Ovary (tissue), 7 donors: ENCODE measurements at regions not wholly inside any gene's neighbourhood (a gene's known extent, or its start where the extent isn't known, plus 50 kb on each side); places are given as distances from the start of the nearest gene placed in this dataset.

Experiments
- DNase-seq, 5 donors: peaks; one replicate each; pipeline ENCODE4 v3.0.0-alpha.2; 2019 to 2020
- H3K27ac ChIP-seq, 2 donors: fragments of 200-600 bp; one replicate each; pipeline versions ENCODE4 v1.5.1 to v1.8.0; 2019 to 2022
- H3K27me3 ChIP-seq: fragments of 200-600 bp; one replicate; pipeline ENCODE4 v1.8.0; 2022
- H3K36me3 ChIP-seq: fragments of 200-600 bp; sonication (generic); one replicate; pipeline ENCODE4 v1.5.1; 2019
- H3K4me1 ChIP-seq: one replicate; pipeline ENCODE4 v1.8.1; 2013; ENCODE audit warnings: mild to moderate bottlenecking, moderate library complexity; ENCODE audit not compliant: insufficient read depth
- H3K4me3 ChIP-seq: fragments of 200-600 bp; sonication (generic); one replicate; pipeline ENCODE4 v1.5.1; 2017
- H3K9me3 ChIP-seq, 2 donors: fragments of 200-600 bp in 1 of 2; sonication (generic) in 1 of 2; one replicate each; pipeline versions ENCODE4 v1.5.1 to v1.8.1; 2013 to 2019; ENCODE audit warnings: mild to moderate bottlenecking in 1 of 2, moderate library complexity in 1 of 2
- CTCF ChIP-seq, 3 donors: fragments of 450-650 bp in 2 of 3; fragments of 200-600 bp in 1 of 3; IDR thresholded peaks; one replicate each; pipeline versions ENCODE4 v1.5.1 to v1.8.0; 2016 to 2022; ENCODE audit warnings: antibody characterized with exemption in 3 of 3, mild to moderate bottlenecking in 1 of 3
- EP300 ChIP-seq: sonication (generic); formaldehyde crosslinking; IDR thresholded peaks from one replicate; pipeline ENCODE4 v1.6.1; 2017; ENCODE audit warnings: antibody characterized with exemption
- POLR2A ChIP-seq: fragments of 450-650 bp; IDR thresholded peaks from one replicate; pipeline ENCODE4 v1.6.1; 2017; ENCODE audit warnings: antibody characterized with exemption, mild to moderate bottlenecking, moderate library complexity
- WGBS, 3 donors: extraction: QIAGEN DNeasy Blood & Tissue Kit in 1 of 3; methylation state at CpG; one replicate each; pipeline versions ENCODE4 v1.1.5 to v1.1.7; 2013 to 2017; 5-methylcytosine and 5-hydroxymethylcytosine counted together
- intact Hi-C, 4 donors: fragments of 100-400 bp; cut with DNase I; formaldehyde crosslinking; loops; one replicate each; pipeline versions ENCODE4 v1.11.0 to v1.15.1; 2022 to 2023
- donor health status: DM: no; HTN: no; CAD: no; lungs with moderate emphysema.
- donor health status: DM: no; HTN: no; CAD: no.
- donor health status: Bipolar disorder and iron deficiency.
- donor health status: DM: no; HTN: no; CAD: no.
- donor health status: DM: yes; HTN: yes; CAD: no.

- no peak for TF ChIP-seq POLR2A
- no peak for TF ChIP-seq CTCF (IDR thresholded peaks at IDR 0.05)
- TF ChIP-seq EP300: no peak
- no peak for DNase-seq
Observed at GRCh38 chr15:93438310-93438709, 349.3 kb upstream of the RGMA start.

GRCh38 chr15:93432474-93432873 lies 343.5 kb upstream of the RGMA start:
- no peaks in the 10 kb centered on the region for H3K36me3 ChIP-seq
- H3K27ac ChIP-seq: no peak overlapping the region
- no peaks in the 10 kb centered on the region for H3K27me3 ChIP-seq
- H3K4me3 ChIP-seq: no peak overlapping the region
- no peak for DNase-seq
- no peaks in the 10 kb centered on the region for H3K4me1 ChIP-seq
- no peaks in the 10 kb centered on the region for H3K9me3 ChIP-seq
- WGBS, 3 donors: 91 to 98% (median 98%) methylated on average over 28 of the region's 28 CpGs
- TF ChIP-seq EP300 (no peak), POLR2A (no peak), CTCF (IDR thresholded peaks at IDR 0.05) (no peak)
- intact Hi-C loops: no loop called here

More at GRCh38 chr15:93438310-93438709, 349.3 kb upstream of the RGMA start:
- H3K36me3 ChIP-seq: no peaks in the 10 kb centered on the region
- H3K27me3 ChIP-seq: no peaks in the 10 kb centered on the region
- H3K27ac ChIP-seq: no peak overlapping the region
- no peaks in the 10 kb centered on the region for H3K9me3 ChIP-seq
- 49 to 75% (median 67%) methylated on average over 4 of the region's 4 CpGs for WGBS, 3 donors
- intact Hi-C loops: no loop called here
- no peaks in the 10 kb centered on the region for H3K4me1 ChIP-seq
- no peak overlapping the region for H3K4me3 ChIP-seq

- Histone ChIP-seq H3K27me3 (no peaks in the 10 kb centered on the region), H3K4me1 (no peaks in the 10 kb centered on the region), H3K27ac (no peak overlapping the region), H3K4me3 (no peak overlapping the region), H3K36me3 (no peaks in the 10 kb centered on the region), H3K9me3 (no peaks in the 10 kb centered on the region)
- intact Hi-C loops: no loop called here
- DNase-seq: no peak
- WGBS, 3 donors: 68 to 77% (median 72%) methylated on average over 2 of the region's 2 CpGs
- no peak for TF ChIP-seq EP300
- TF ChIP-seq CTCF (IDR thresholded peaks at IDR 0.05): no peak
- no peak for TF ChIP-seq POLR2A
Observed at GRCh38 chr15:93428807-93429351, 339.9 kb upstream of the RGMA start.

- no peaks in the 10 kb centered on the region for H3K9me3 ChIP-seq
- no peak for TF ChIP-seq POLR2A
- TF ChIP-seq EP300: no peak
- TF ChIP-seq CTCF (IDR thresholded peaks at IDR 0.05): no peak
- intact Hi-C loops: no loop called here
- DNase-seq: no peak
- no peaks in the 10 kb centered on the region for H3K27me3 ChIP-seq
- H3K4me1 ChIP-seq: no peaks in the 10 kb centered on the region
- H3K27ac ChIP-seq: no peak overlapping the region
- 64 to 68% (median 66%) methylated on average over 3 of the region's 3 CpGs for WGBS, 3 donors
- no peaks in the 10 kb centered on the region for H3K36me3 ChIP-seq
- H3K4me3 ChIP-seq: no peak overlapping the region
Observed at GRCh38 chr15:93428150-93428549, 339.1 kb upstream of the RGMA start.
